ENCODE measurements at regions not wholly inside any gene's neighbourhood (a gene's known extent, or its start where the extent isn't known, plus 50 kb on each side); places are given as distances from the start of the nearest gene placed in this dataset.

- Histone ChIP-seq H3K4me1 (peaks cover 0 to 20% (median 4%) of the 10 kb centered on the region in 10 experiments; a peak in 14 of 20 replicates), H3K36me3 (no peaks in the 10 kb centered on the region), H4K20me1 (no peaks in the 10 kb centered on the region), H3K4me3 (no peak overlapping the region), H3K27ac (no peak overlapping the region), H3K4me2 (peak overlapping the region in 4 of 11 experiments; percentile 10 to 12 (median 12); a peak in 1 of 22 replicates), H3K9me3 (replicated peaks in 1 of 11) (no peaks in the 10 kb centered on the region), H3K9ac (no peak overlapping the region), H3K27me3 (no peaks in the 10 kb centered on the region)
- TF ChIP-seq Cebpa-rat (IDR thresholded peaks at IDR 0.05), result no peak
Measured at GRCh38 chr2:43032213-43033015, 194.0 kb downstream of the ZFP36L2 start.

DNA sequence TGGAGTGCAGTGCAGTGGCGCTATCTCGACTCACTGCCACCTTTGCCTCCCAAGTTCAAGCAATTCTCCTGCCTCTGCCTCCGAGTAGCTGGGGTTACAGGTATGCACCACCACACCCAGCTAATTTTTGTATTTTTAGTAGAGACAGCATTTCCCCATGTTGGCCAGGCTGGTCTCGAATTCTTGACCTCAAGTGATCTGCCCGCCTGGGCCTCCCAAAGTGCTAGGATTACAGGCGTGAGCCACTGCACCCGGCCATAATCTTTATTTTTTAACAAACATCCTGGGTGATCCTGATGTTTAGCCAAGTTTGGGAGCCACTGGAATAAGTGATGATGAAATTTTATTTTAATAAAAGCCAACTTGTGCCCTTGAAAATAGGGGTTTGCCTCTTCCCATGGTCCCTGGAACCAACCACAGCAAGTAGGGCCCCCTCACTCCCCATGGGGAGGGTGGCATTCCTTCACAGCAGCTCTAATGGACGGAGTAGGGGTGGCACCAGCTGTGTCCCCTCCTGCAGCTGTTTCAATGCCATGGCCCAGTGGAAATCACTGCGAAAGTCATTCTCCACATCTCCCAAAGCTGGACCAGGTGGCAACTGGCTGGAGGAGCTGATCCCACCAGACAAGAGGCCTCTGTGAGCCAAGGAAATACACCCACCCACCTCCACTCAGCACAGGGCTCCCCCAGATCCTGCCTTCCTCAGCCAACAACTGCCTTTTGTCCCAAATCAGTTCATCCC lies 194.8 kb downstream of the ZFP36L2 start:
- no peak for TF ChIP-seq Cebpa-rat (IDR thresholded peaks at IDR 0.05)
- H3K27me3 ChIP-seq, result no peaks in the 10 kb centered on the region
- no peak overlapping the region for H3K4me3 ChIP-seq
- H3K9ac ChIP-seq, result no peak overlapping the region
- H3K9me3 ChIP-seq (replicated peaks in 1 of 11), result no peaks in the 10 kb centered on the region
- H4K20me1 ChIP-seq, result no peaks in the 10 kb centered on the region
- peaks cover 5 to 27% (median 11%) of the 10 kb centered on the region in 10 experiments; a peak in 16 of 20 replicates for H3K4me1 ChIP-seq
- H3K36me3 ChIP-seq, result no peaks in the 10 kb centered on the region
- H3K4me2 ChIP-seq, result no peak overlapping the region
- H3K27ac ChIP-seq, result no peak overlapping the region

GRCh38 chr2:43030551-43031307 lies 195.7 kb downstream of the ZFP36L2 start:
- Histone ChIP-seq H3K36me3 (no peaks in the 10 kb centered on the region), H3K4me2 (no peak overlapping the region), H4K20me1 (no peaks in the 10 kb centered on the region), H3K9ac (no peak overlapping the region), H3K4me3 (no peak overlapping the region), H3K4me1 (peaks cover 9 to 37% (median 19%) of the 10 kb centered on the region in 10 experiments; a peak in 18 of 20 replicates), H3K27me3 (no peaks in the 10 kb centered on the region), H3K9me3 (replicated peaks in 1 of 11) (no peaks in the 10 kb centered on the region), H3K27ac (no peak overlapping the region)
- no peak for TF ChIP-seq Cebpa-rat (IDR thresholded peaks at IDR 0.05)

GRCh38 chr2:43029186-43029585 lies 197.2 kb downstream of the ZFP36L2 start:
- Histone ChIP-seq H3K9me3 (replicated peaks in 1 of 11) (no peaks in the 10 kb centered on the region), H3K9ac (no peak overlapping the region), H3K4me1 (peaks cover 25 to 52% (median 34%) of the 10 kb centered on the region in 10 experiments), H3K4me3 (no peak overlapping the region), H3K27ac (no peak overlapping the region), H3K27me3 (no peaks in the 10 kb centered on the region), H3K4me2 (no peak overlapping the region), H3K36me3 (no peaks in the 10 kb centered on the region), H4K20me1 (no peaks in the 10 kb centered on the region)
- TF ChIP-seq Cebpa-rat (IDR thresholded peaks at IDR 0.05), result no peak

DNA sequence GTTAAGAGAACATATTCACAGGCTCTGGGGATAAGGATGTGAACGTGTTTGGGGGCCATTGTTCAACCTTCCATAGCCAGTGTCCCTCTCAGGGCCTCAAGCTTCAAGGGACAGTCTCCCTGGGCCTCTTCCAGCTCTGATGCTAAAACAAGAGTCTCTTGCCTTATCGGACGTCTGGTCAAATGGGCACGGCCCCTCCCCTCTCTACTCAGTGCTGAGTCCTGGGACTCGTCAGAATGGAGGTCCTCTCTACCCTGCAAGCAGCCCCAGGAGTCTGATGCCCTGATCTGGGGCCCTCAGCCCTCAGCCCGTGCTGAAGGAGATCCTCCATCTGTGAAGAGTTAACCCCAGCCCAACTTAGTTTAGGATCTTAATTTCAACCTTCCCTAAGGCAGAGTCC lies 198.2 kb downstream of the ZFP36L2 start:
- H3K4me2 ChIP-seq, result peak overlapping the region in 2 of 11 experiments; percentile 87; a peak in 4 of 22 replicates
- no peaks in the 10 kb centered on the region for H3K27me3 ChIP-seq
- peaks cover 28 to 54% (median 39%) of the 10 kb centered on the region in 10 experiments for H3K4me1 ChIP-seq
- H3K9me3 ChIP-seq (replicated peaks in 1 of 11), result no peaks in the 10 kb centered on the region
- no peaks in the 10 kb centered on the region for H3K36me3 ChIP-seq
- no peak overlapping the region for H3K9ac ChIP-seq
- no peak for TF ChIP-seq Cebpa-rat (IDR thresholded peaks at IDR 0.05)
- H3K4me3 ChIP-seq, result no peak overlapping the region
- no peak overlapping the region for H3K27ac ChIP-seq
- no peaks in the 10 kb centered on the region for H4K20me1 ChIP-seq

DNA sequence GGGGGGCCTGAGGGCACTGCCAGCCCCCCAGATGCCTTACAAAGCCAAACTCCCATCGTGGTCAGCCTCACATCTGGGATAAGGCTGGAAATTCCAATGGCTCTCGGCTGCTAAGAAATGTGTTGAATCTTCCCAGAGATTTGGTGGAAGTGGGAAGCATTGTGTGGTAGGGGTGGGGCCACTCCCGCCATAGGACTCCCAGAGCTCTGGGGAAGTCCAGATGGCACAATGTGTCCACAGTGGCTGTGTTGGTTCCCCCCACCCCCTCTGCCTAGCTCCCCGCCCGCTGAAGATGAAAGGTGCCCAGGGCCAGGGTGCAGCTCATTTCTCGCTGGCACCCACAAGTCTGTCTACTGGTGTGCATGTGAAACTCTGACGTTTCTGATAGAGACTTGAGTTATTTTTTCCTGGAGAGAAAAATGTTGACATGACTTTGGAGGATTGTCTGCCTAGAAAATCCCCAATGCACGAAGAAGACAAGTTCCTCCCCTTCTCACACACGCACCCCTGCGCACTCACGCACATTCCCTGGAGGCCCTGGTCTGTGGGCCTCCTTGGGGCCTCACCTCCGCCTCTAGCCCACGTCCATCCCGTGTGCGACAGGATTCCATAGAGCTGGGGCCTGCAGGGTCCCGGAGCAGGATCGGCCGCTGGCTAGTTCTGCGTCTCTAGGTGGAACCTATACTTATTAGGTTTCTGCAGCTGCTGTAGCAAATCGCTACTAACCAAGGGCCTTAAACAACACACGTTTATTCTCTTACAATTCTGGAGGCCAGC lies 199.1 kb downstream of the ZFP36L2 start:
- Histone ChIP-seq H3K4me3 (no peak overlapping the region), H3K9me3 (replicated peaks in 1 of 11) (peaks cover under 1 to 5% (median 3%) of the 10 kb centered on the region in 11 experiments; a peak in 21 of 22 replicates), H3K4me1 (peaks cover 28 to 48% (median 39%) of the 10 kb centered on the region in 10 experiments), H3K9ac (no peak overlapping the region), H4K20me1 (no peaks in the 10 kb centered on the region), H3K4me2 (peak overlapping the region in 10 of 11 experiments; percentile 7 to 87 (median 38); a peak in 13 of 22 replicates), H3K36me3 (no peaks in the 10 kb centered on the region), H3K27ac (peak overlapping the region in 2 of 11 experiments; percentile 6 to 34; a peak in 1 of 22 replicates), H3K27me3 (no peaks in the 10 kb centered on the region)
- no peak for TF ChIP-seq Cebpa-rat (IDR thresholded peaks at IDR 0.05)

GRCh38 chr2:43026426-43027096 lies 199.8 kb downstream of the ZFP36L2 start:
- peak overlapping the region in 2 of 11 experiments; percentile 6 to 34; a peak in 3 of 22 replicates for H3K27ac ChIP-seq
- H3K36me3 ChIP-seq, result peaks cover 0 to 5% (median 0%) of the 10 kb centered on the region in 11 experiments; a peak in 1 of 22 replicates
- H3K9me3 ChIP-seq (replicated peaks in 1 of 11), result peaks cover 8 to 13% (median 10%) of the 10 kb centered on the region in 11 experiments
- no peak for TF ChIP-seq Cebpa-rat (IDR thresholded peaks at IDR 0.05)
- peaks cover 28 to 46% (median 39%) of the 10 kb centered on the region in 10 experiments for H3K4me1 ChIP-seq
- H3K27me3 ChIP-seq, result no peaks in the 10 kb centered on the region; a peak in 1 of 22 replicates
- peak overlapping the region in 9 of 11 experiments; percentile 5 to 87 (median 56); a peak in 13 of 22 replicates for H3K4me2 ChIP-seq
- no peak overlapping the region for H3K9ac ChIP-seq
- H3K4me3 ChIP-seq, result no peak overlapping the region
- H4K20me1 ChIP-seq, result no peaks in the 10 kb centered on the region

All from BLaER1 treated with 17β-estradiol and CSF1 and Interleukin-3, amounts not matched to agents 10 nM and 100 nM (cell line).